H9 (cell line): ENCODE measurements at regions not wholly inside any gene's neighbourhood (a gene's known extent, or its start where the extent isn't known, plus 50 kb on each side); places are given as distances from the start of the nearest gene placed in this dataset.

Experiments
- DNase-seq: peaks from one replicate; pipeline ENCODE4 v3.0.0-alpha.2; 2017
- H2AFZ ChIP-seq: one replicate; pipeline ENCODE4 v1.6.1; 2013; ENCODE audit warnings: mild to moderate bottlenecking, low read length, control low read depth, moderate library complexity
- H2AK5ac ChIP-seq: 2 replicates; pipeline ENCODE4 v1.6.1; 2013; ENCODE audit warnings: low read length, control low read depth, mixed read lengths; ENCODE audit not compliant: insufficient read length
- H2BK120ac ChIP-seq: one replicate; pipeline ENCODE4 v1.6.1; 2013; ENCODE audit warnings: low read depth, mild to moderate bottlenecking, low read length, control low read depth, inconsistent platforms; ENCODE audit not compliant: poor library complexity, severe bottlenecking
- H2BK12ac ChIP-seq: 2 replicates; pipeline ENCODE4 v1.6.1; 2013; ENCODE audit warnings: low read length, control low read depth, mixed read lengths, low read depth; ENCODE audit not compliant: insufficient read length
- H2BK15ac ChIP-seq: 2 replicates; pipeline ENCODE4 v1.6.1; 2013; ENCODE audit warnings: low read depth, low read length, control low read depth
- H2BK20ac ChIP-seq: one replicate; pipeline ENCODE4 v1.6.1; 2013; ENCODE audit warnings: low read depth, mild to moderate bottlenecking, low read length, control low read depth, inconsistent platforms; ENCODE audit not compliant: poor library complexity, severe bottlenecking
- H2BK5ac ChIP-seq: 2 replicates; pipeline ENCODE4 v1.6.1; 2013; ENCODE audit warnings: low read length, control low read depth, mixed read lengths; ENCODE audit not compliant: insufficient read length
- H3K14ac ChIP-seq: 2 replicates; pipeline ENCODE4 v1.6.1; 2013; ENCODE audit warnings: low read length, control low read depth; ENCODE audit not compliant: insufficient read depth
- H3K18ac ChIP-seq: 2 replicates; pipeline ENCODE4 v1.6.1; 2013; ENCODE audit warnings: low read depth, mild to moderate bottlenecking, mixed read lengths, low read length, control low read depth; ENCODE audit not compliant: insufficient read length
- H3K23ac ChIP-seq: 2 replicates; pipeline ENCODE4 v1.6.1; 2013; ENCODE audit warnings: low read length, control low read depth, mixed read lengths, low read depth; ENCODE audit not compliant: insufficient read length
- H3K23me2 ChIP-seq: 2 replicates; pipeline ENCODE4 v1.6.1; 2013; ENCODE audit warnings: low read depth, mild to moderate bottlenecking, mixed read lengths, low read length, control low read depth; ENCODE audit not compliant: insufficient read length, poor library complexity, severe bottlenecking
- H3K27ac ChIP-seq: 2 replicates; pipeline ENCODE4 v1.5.1; 2013; ENCODE audit warnings: low read length, control low read depth, mixed read lengths, low read depth; ENCODE audit not compliant: insufficient read length
- H3K27me3 ChIP-seq: 2 replicates; pipeline ENCODE4 v1.6.1; 2013; ENCODE audit warnings: low read length, control low read depth, inconsistent platforms; ENCODE audit not compliant: insufficient read depth
- H3K4ac ChIP-seq: 2 replicates; pipeline ENCODE4 v1.6.1; 2013; ENCODE audit warnings: low read depth, mild to moderate bottlenecking, control low read depth, inconsistent platforms, low read length, moderate library complexity
- H3K4me1 ChIP-seq: 2 replicates; pipeline ENCODE4 v1.6.1; 2013; ENCODE audit warnings: low read length, control low read depth, inconsistent platforms; ENCODE audit not compliant: insufficient read depth
- H3K4me2 ChIP-seq: 2 replicates; pipeline ENCODE4 v1.6.1; 2013; ENCODE audit warnings: low read length, control low read depth, mixed read lengths; ENCODE audit not compliant: insufficient read length, insufficient read depth
- H3K56ac ChIP-seq: 2 replicates; pipeline ENCODE4 v1.6.1; 2013; ENCODE audit warnings: low read depth, mild to moderate bottlenecking, mixed read lengths, low read length, control low read depth; ENCODE audit not compliant: insufficient read length
- H3K79me1 ChIP-seq: 2 replicates; pipeline ENCODE4 v1.6.1; 2013; ENCODE audit warnings: low read depth, mild to moderate bottlenecking, moderate library complexity, low read length, control low read depth, inconsistent platforms; ENCODE audit not compliant: insufficient read depth, poor library complexity, severe bottlenecking
- H3K79me2 ChIP-seq: 2 replicates; pipeline ENCODE4 v1.6.1; 2013; ENCODE audit warnings: low read length, control low read depth, inconsistent platforms; ENCODE audit not compliant: insufficient read depth
- H3K9ac ChIP-seq: 2 replicates; pipeline ENCODE4 v1.6.1; 2013; ENCODE audit warnings: low read length, control low read depth, mixed read lengths; ENCODE audit not compliant: insufficient read length; ENCODE audit errors: extremely low read depth
- H3K9me3 ChIP-seq: one replicate; pipeline ENCODE4 v1.6.1; 2013; ENCODE audit warnings: low read depth, low read length, inconsistent platforms; ENCODE audit not compliant: control insufficient read depth
- H3T11ph ChIP-seq: one replicate; pipeline ENCODE4 v1.6.1; 2013; ENCODE audit warnings: mild to moderate bottlenecking, low read length, control low read depth, inconsistent platforms
- H4K20me1 ChIP-seq: one replicate; pipeline ENCODE4 v1.6.1; 2013; ENCODE audit not compliant: control insufficient read depth, insufficient read length, insufficient read depth
- H4K5ac ChIP-seq: 2 replicates; pipeline ENCODE4 v1.6.1; 2013; ENCODE audit warnings: low read depth, mild to moderate bottlenecking, mixed read lengths, low read length, control low read depth; ENCODE audit not compliant: insufficient read length
- H4K8ac ChIP-seq: replicated peaks from 2 replicates; pipeline ENCODE4 v1.6.1; 2013; ENCODE audit warnings: low read length, control low read depth, mixed read lengths, low read depth; ENCODE audit not compliant: insufficient read length
- H4K91ac ChIP-seq: 2 replicates; pipeline ENCODE4 v1.6.1; 2013; ENCODE audit warnings: low read depth, mild to moderate bottlenecking, moderate library complexity, mixed read lengths, low read length, control low read depth; ENCODE audit not compliant: insufficient read length
- H3K27ac Mint-ChIP-seq, 3 experiments: 2 replicates in 2 of 3; 3 replicates in 1 of 3; pipeline ENCODE4 v1.8.0; 2020 to 2021; ENCODE audit warnings: mixed read lengths in 3 of 3, mild to moderate bottlenecking in 1 of 3, moderate library complexity in 1 of 3
- H3K27me3 Mint-ChIP-seq: 2 replicates; pipeline ENCODE4 v1.8.0; 2021; ENCODE audit warnings: low read depth, mild to moderate bottlenecking, moderate library complexity, mixed read lengths
- H3K36me3 Mint-ChIP-seq, 3 experiments: 2 replicates in 2 of 3; 3 replicates in 1 of 3; pipeline ENCODE4 v1.8.0; 2020 to 2021; ENCODE audit warnings: low read depth in 3 of 3, mixed read lengths in 3 of 3; ENCODE audit not compliant: insufficient read depth in 1 of 3
- H3K4me1 Mint-ChIP-seq, 2 experiments: 2 replicates each; pipeline ENCODE4 v1.8.0; 2020; ENCODE audit warnings: mixed read lengths in 2 of 2
- H3K4me3 Mint-ChIP-seq, 2 experiments: 2 replicates in 1 of 2; 3 replicates in 1 of 2; pipeline ENCODE4 v1.8.0; 2020 to 2021; ENCODE audit warnings: mild to moderate bottlenecking in 2 of 2, mixed read lengths in 2 of 2, moderate library complexity in 1 of 2
- H3K9me3 Mint-ChIP-seq, 2 experiments: 2 replicates in 1 of 2; 3 replicates in 1 of 2; pipeline ENCODE4 v1.8.0; 2020; ENCODE audit warnings: mild to moderate bottlenecking in 2 of 2, mixed read lengths in 2 of 2, moderate library complexity in 1 of 2
- CTCF ChIP-seq: fragments of 200-600 bp; sonication (generic); conservative IDR thresholded peaks from 3 replicates; pipeline ENCODE4 v1.8.0; 2021; ENCODE audit warnings: antibody characterized with exemption, mild to moderate bottlenecking
- WGBS: extraction: QIAGEN DNeasy Blood & Tissue Kit; methylation state at CpG from one replicate; pipeline ENCODE4 v1.1.7; 2013; ENCODE audit warnings: missing lambda C conversion rate, low lambda C conversion rate, mixed read lengths; ENCODE audit not compliant: insufficient read length; ENCODE audit errors: extremely low coverage; 5-methylcytosine and 5-hydroxymethylcytosine counted together

GRCh38 chr9:102049586-102050246 lies 311.3 kb upstream of the GRIN3A start:
- Histone ChIP-seq H3K27ac (no peak overlapping the region), H3K79me2 (no peaks in the 10 kb centered on the region), H3K9me3 (no peaks in the 10 kb centered on the region), H2AFZ (no peak overlapping the region), H3K4me1 (no peaks in the 10 kb centered on the region), H4K91ac (no peak overlapping the region), H2AK5ac (no peak overlapping the region), H3K4me2 (no peak overlapping the region), H4K5ac (no peak overlapping the region), H4K20me1 (no peaks in the 10 kb centered on the region), H2BK15ac (no peak overlapping the region), H3K9ac (no peak overlapping the region), H3T11ph (no peak overlapping the region), H4K8ac (no peak overlapping the region), H3K4ac (no peak overlapping the region), H3K23me2 (no peaks in the 10 kb centered on the region), H2BK12ac (no peak overlapping the region), H3K23ac (no peak overlapping the region), H3K18ac (no peak overlapping the region), H3K79me1 (no peaks in the 10 kb centered on the region), H2BK120ac (no peak overlapping the region), H3K14ac (no peak overlapping the region), H3K27me3 (no peaks in the 10 kb centered on the region), H2BK5ac (no peak overlapping the region), H2BK20ac (no peak overlapping the region), H3K56ac (no peak overlapping the region)
- H3K27me3 Mint-ChIP-seq: no peaks in the 10 kb centered on the region; the same call in 1 of the 2 replicates
- no peak overlapping the region for H3K4me3 Mint-ChIP-seq
- H3K9me3 Mint-ChIP-seq: no peaks in the 10 kb centered on the region
- no peaks in the 10 kb centered on the region for H3K4me1 Mint-ChIP-seq
- WGBS: no CpG with 5 or more reads among the region's 4 CpGs
- no peak for DNase-seq
- H3K36me3 Mint-ChIP-seq: no peaks in the 10 kb centered on the region
- H3K27ac Mint-ChIP-seq: no peak overlapping the region
- no peak for TF ChIP-seq CTCF
